ENCODE measurements at regions not wholly inside any gene's neighbourhood (a gene's known extent, or its start where the extent isn't known, plus 50 kb on each side); places are given as distances from the start of the nearest gene placed in this dataset.

DNA sequence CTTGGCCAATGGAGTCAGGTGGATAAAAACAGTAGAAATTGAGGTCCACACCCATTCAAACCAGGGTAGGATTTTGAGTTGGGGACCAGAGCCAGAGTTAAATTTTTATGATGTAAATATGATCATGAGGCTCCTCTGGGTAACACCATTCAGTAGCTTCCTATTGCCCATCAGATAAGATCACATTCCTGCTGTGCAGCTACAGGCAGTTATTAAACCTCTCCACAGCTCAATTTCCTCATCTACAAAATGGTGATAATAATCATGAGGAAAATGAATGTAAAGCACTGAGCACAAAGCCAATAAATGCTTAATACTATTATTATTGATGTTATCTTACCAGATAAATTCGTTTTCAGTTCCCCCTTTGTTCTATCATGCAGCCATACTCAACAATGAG, 432.0 kb downstream of the CAAP1 start (continued):
- no peak for TF ChIP-seq ELK4 (IDR thresholded peaks at IDR 0.05; ENCODE audit: borderline replicate concordance, low read depth, low read length)
- TF ChIP-seq ZNF654 (tag by site-specific recombination; IDR thresholded peaks at IDR 0.05; ENCODE audit: low read depth), result no peak
- TF ChIP-seq ZNF10 (tag by site-specific recombination; IDR thresholded peaks at IDR 0.05), result no peak
- no peak for TF ChIP-seq SP2 (tag by site-specific recombination; IDR thresholded peaks at IDR 0.05)
- TF ChIP-seq ZNF624 (tag by site-specific recombination; IDR thresholded peaks at IDR 0.05), result no peak
- TF ChIP-seq PRDM6 (tag by site-specific recombination; IDR thresholded peaks at IDR 0.05), result no peak
- TF ChIP-seq ZNF549 (tag by site-specific recombination; IDR thresholded peaks at IDR 0.05), result no peak

- ChIA-PET POLR2A (no interaction called here), CTCF (no interaction called here)
- H3K9me3 ChIP-seq (ENCODE audit: control insufficient read depth, insufficient read depth, low read depth, low read length), result no peaks in the 10 kb centered on the region
- H3K36me3 ChIP-seq (ENCODE audit: control insufficient read depth in 2 of 2, insufficient read depth in 1 of 2, low read length in 2 of 2), result no peaks in the 10 kb centered on the region
- TF ChIP-seq YY1 (tag by site-specific recombination; IDR thresholded peaks at IDR 0.05) (no peak), SCRT1 (tag by site-specific recombination; IDR thresholded peaks at IDR 0.05; ENCODE audit: borderline replicate concordance) (no peak), ZNF701 (tag by site-specific recombination; IDR thresholded peaks at IDR 0.05) (no peak), SP2 (tag by site-specific recombination; IDR thresholded peaks at IDR 0.05) (no peak), ZNF274 (IDR thresholded peaks at IDR 0.05; ENCODE audit: low read length) (no peak), ZNF274 (tag by site-specific recombination; IDR thresholded peaks at IDR 0.05; ENCODE audit: borderline replicate concordance) (no peak), ZSCAN23 (tag by site-specific recombination; IDR thresholded peaks at IDR 0.05) (no peak), BCL6B (tag by site-specific recombination; IDR thresholded peaks at IDR 0.05) (no peak), PRDM1 (tag by site-specific recombination; IDR thresholded peaks at IDR 0.05) (no peak), ZNF362 (tag by site-specific recombination; IDR thresholded peaks at IDR 0.05) (no peak), ZNF394 (tag by site-specific recombination; IDR thresholded peaks at IDR 0.05; ENCODE audit: borderline replicate concordance) (no peak), ZNF654 (tag by site-specific recombination; IDR thresholded peaks at IDR 0.05; ENCODE audit: low read depth) (no peak), ZNF19 (tag by site-specific recombination; IDR thresholded peaks at IDR 0.05; ENCODE audit: low read depth) (no peak), GLIS2 (tag by site-specific recombination; IDR thresholded peaks at IDR 0.05) (no peak), PBX3 (CRISPR knock-in tag; IDR thresholded peaks at IDR 0.05) (no peak), ZNF37A (tag by site-specific recombination; IDR thresholded peaks at IDR 0.05) (no peak), KLF1 (tag by site-specific recombination; IDR thresholded peaks at IDR 0.05) (no peak), ZNF571 (tag by site-specific recombination; IDR thresholded peaks at IDR 0.05) (no peak), ZNF677 (tag by site-specific recombination; IDR thresholded peaks at IDR 0.05) (no peak)
- TF ChIP-seq, protein P1, sequence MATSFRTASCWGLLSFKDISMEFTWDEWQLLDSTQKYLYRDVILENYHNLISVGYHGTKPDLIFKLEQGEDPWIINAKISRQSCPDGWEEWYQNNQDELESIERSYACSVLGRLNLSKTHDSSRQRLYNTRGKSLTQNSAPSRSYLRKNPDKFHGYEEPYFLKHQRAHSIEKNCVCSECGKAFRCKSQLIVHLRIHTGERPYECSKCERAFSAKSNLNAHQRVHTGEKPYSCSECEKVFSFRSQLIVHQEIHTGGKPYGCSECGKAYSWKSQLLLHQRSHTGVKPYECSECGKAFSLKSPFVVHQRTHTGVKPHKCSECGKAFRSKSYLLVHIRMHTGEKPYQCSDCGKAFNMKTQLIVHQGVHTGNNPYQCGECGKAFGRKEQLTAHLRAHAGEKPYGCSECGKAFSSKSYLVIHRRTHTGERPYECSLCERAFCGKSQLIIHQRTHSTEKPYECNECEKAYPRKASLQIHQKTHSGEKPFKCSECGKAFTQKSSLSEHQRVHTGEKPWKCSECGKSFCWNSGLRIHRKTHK (tag by site-specific recombination; IDR thresholded peaks at IDR 0.05), result no peak
- TF ChIP-seq, protein P2, sequence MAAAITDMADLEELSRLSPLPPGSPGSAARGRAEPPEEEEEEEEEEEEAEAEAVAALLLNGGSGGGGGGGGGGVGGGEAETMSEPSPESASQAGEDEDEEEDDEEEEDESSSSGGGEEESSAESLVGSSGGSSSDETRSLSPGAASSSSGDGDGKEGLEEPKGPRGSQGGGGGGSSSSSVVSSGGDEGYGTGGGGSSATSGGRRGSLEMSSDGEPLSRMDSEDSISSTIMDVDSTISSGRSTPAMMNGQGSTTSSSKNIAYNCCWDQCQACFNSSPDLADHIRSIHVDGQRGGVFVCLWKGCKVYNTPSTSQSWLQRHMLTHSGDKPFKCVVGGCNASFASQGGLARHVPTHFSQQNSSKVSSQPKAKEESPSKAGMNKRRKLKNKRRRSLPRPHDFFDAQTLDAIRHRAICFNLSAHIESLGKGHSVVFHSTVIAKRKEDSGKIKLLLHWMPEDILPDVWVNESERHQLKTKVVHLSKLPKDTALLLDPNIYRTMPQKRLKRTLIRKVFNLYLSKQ (tag by site-specific recombination; IDR thresholded peaks at IDR 0.05; ENCODE audit: borderline replicate concordance), result no peak
- H3K27ac ChIP-seq (ENCODE audit: extremely low read depth, low read depth, low read length), result no peak overlapping the region
- no peak overlapping the region for H3K4me3 ChIP-seq (ENCODE audit: low read depth, low read length)
- H3K4me1 ChIP-seq (ENCODE audit: control insufficient read depth, insufficient read depth, low read length), result no peaks in the 10 kb centered on the region
These were observed 432.6 kb downstream of the CAAP1 start for GRCh38 chr9:26459959-26460358.

Measured in HEK293 (cell line).